ENCODE measurements at regions not wholly inside any gene's neighbourhood (a gene's known extent, or its start where the extent isn't known, plus 50 kb on each side); places are given as distances from the start of the nearest gene placed in this dataset.

DNA sequence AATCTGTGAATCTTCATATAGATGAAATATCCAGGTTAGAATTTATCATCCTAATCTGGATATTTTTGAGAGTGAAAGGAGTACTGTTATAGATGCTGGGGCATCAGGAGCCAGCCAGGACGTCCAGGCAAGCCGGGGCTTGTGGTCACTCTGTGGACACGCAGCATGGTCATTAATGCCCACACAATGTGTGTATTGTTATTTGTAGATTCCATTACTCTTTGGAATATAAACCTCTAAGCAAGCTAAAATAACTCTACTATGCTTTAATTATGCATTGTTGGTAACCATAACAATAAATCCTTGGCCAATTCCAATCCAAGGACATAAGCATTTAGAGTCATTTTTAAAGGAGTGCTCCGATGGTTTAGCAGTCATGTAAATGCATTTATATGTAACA lies 137.9 kb downstream of the TM9SF2 start:
- H3K4me3 ChIP-seq (ENCODE audit: control insufficient read depth, low read depth, low read length): no peak overlapping the region
- TF ChIP-seq, protein P1, sequence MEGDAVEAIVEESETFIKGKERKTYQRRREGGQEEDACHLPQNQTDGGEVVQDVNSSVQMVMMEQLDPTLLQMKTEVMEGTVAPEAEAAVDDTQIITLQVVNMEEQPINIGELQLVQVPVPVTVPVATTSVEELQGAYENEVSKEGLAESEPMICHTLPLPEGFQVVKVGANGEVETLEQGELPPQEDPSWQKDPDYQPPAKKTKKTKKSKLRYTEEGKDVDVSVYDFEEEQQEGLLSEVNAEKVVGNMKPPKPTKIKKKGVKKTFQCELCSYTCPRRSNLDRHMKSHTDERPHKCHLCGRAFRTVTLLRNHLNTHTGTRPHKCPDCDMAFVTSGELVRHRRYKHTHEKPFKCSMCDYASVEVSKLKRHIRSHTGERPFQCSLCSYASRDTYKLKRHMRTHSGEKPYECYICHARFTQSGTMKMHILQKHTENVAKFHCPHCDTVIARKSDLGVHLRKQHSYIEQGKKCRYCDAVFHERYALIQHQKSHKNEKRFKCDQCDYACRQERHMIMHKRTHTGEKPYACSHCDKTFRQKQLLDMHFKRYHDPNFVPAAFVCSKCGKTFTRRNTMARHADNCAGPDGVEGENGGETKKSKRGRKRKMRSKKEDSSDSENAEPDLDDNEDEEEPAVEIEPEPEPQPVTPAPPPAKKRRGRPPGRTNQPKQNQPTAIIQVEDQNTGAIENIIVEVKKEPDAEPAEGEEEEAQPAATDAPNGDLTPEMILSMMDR (IDR thresholded peaks at IDR 0.05; ENCODE audit: control insufficient read depth, insufficient read depth, low read depth, low read length, missing control alignments): no peak
- DNase-seq (ENCODE audit: low read depth): no peak

DNA sequence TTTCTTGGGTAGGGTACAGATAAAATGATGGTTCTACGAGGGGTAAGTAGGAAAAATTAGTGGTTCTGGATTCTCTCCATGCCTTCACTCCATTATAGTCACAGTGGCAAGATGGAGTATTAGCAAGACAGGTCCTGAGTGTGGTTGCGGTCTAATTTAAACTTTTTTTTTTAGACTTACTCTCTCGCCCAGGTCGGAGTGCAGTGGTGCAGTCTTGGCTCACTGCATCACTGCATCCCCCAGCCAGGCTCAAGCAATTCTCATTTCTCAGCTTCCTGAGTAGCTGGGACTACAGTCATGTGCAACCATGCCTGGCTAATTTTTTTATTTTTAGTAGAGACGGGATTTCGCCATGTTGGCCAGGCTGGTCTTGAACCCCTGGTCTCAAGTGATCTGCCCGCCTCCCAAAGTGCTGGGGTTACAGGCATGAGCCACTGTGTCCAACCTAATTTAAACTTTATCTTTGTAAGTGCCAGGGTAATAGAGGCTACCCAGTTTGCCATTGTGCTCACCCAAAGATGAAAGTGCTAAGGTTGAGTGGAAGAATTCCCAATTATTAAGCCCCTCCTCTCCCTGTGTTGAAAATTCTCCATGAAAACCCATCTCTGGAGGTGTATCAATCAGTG lies 135.6 kb downstream of the TM9SF2 start:
- DNase-seq (ENCODE audit: low read depth): no peak
- TF ChIP-seq, protein P1 (IDR thresholded peaks at IDR 0.05; ENCODE audit: control insufficient read depth, insufficient read depth, low read depth, low read length, missing control alignments): no peak
- no peak overlapping the region for H3K4me3 ChIP-seq (ENCODE audit: control insufficient read depth, low read depth, low read length)

DNA sequence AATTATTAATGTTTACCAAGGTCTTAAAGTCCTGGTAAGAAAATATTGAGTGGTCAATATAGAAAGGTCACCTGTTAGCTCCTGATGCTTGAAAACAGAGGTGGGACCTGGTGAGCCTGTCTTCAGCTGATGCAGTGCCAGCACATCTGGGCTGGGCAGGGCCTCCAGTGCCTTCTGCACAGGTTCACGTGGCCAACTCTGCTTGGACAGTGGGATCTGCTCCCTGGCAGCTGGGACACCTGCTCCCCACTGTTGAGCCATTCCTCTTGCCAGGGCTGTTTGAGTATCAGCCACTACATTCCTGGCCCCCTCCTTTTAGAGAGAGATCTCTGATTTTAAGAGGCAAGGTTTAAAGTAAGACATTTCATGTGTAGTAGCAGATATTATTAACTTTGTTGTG lies 135.0 kb downstream of the TM9SF2 start:
- no peak overlapping the region for H3K4me3 ChIP-seq (ENCODE audit: control insufficient read depth, low read depth, low read length)
- DNase-seq (ENCODE audit: low read depth): no peak
- TF ChIP-seq, protein P1 (IDR thresholded peaks at IDR 0.05; ENCODE audit: control insufficient read depth, insufficient read depth, low read depth, low read length, missing control alignments): no peak

DNA sequence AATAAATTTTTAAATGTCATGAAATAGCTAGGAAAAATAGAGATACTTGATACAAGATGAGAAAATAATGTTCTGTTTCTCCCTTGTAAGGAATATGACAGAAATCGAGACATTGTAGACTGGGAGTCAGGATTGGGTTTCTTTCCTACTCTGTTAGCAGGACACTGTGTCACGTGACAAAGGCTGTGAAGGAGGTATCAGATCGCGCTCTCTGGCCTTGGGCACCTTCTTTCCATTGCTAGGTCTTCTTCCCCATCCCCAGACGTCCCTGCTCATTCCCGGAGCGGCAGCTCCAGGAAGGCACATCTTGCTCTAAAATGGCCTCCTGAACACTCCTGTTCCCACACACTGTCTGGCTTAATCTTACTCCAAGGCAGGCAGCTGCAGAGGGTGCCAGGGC lies 133.4 kb downstream of the TM9SF2 start:
- H3K4me3 ChIP-seq (ENCODE audit: control insufficient read depth, low read depth, low read length): no peak overlapping the region
- no peak for DNase-seq (ENCODE audit: low read depth)
- TF ChIP-seq, protein P1 (IDR thresholded peaks at IDR 0.05; ENCODE audit: control insufficient read depth, insufficient read depth, low read depth, low read length, missing control alignments): no peak

DNA sequence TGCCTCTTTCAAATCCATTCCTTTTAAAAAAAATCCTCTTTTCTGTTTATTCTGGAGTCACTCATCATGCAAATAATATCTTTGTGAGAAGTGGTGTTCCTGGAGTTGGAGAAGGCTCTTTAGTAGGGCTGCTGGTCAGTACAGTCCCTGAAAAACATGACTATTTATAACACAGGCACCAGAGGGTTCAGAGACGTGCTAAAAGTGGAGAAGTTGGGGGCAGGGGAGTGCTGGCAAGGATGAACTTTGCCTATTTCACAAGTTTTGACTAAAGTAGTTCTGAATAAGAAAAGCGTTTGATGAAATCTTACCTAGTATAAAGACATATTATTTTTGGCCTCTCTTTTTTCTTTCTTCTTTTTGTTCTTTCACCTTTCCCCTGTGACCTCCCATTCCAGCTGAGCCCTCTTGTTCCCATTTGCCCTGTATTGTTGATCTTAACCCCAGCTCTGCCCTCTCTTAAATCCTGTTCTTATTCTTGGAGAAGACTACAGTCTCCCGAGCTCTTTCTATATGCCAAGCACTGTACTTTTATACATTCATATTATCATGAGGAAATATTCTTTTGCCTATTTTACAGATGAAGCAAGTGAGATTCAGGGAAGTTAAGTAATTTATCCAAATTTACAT lies 129.1 kb downstream of the TM9SF2 start:
- DNase-seq (ENCODE audit: low read depth): no peak

DNA sequence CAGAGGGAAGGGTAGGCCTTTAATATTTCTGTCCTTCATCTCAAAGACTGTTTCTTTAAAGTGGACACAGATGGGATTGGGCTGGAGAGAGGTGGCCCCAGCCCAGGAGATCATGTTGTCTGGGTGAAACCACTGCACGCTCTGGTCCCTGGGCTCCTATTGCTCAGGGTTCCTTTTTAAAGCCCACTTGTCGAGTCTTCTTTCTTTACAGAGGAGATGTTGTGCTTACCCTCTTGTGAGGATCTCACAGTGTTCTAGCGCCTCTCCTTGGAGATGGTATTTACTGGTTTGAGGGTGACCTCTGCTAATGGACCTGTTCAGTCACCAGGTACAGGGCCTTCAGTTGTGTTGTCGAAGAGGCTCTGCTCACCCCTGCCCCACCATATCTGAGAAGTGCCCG lies 128.4 kb downstream of the TM9SF2 start:
- no peak overlapping the region for H3K4me3 ChIP-seq (ENCODE audit: control insufficient read depth, low read depth, low read length)
- no peak for DNase-seq (ENCODE audit: low read depth)
- TF ChIP-seq, protein P1 (IDR thresholded peaks at IDR 0.05; ENCODE audit: control insufficient read depth, insufficient read depth, low read depth, low read length, missing control alignments): no peak

More for the DNA sequence above, 129.1 kb downstream of the TM9SF2 start:
- H3K4me3 ChIP-seq (ENCODE audit: control insufficient read depth, low read depth, low read length): no peak overlapping the region
- TF ChIP-seq, protein P1 (IDR thresholded peaks at IDR 0.05; ENCODE audit: control insufficient read depth, insufficient read depth, low read depth, low read length, missing control alignments): no peak
